ENCODE measurements at regions not wholly inside any gene's neighbourhood (a gene's known extent, or its start where the extent isn't known, plus 50 kb on each side); places are given as distances from the start of the nearest gene placed in this dataset.

GRCh38 chr2:38128653-38129052 is 52.7 kb upstream of the CYP1B1 start:
- Mint-ChIP-seq H3K4me1 (no peaks in the 10 kb centered on the region), H3K4me3 (no peak overlapping the region), H3K27ac (no peak overlapping the region), H3K9me3 (peaks cover 54% of the 10 kb centered on the region), H3K36me3 (peaks cover 35% of the 10 kb centered on the region), H3K27me3 (ENCODE audit: low read depth) (peaks cover 11% of the 10 kb centered on the region)
- DNase-seq (ENCODE audit: low spot score) = no peak
- ATAC-seq = no peak
- ChIA-PET POLR2A (no interaction called here), CTCF (no interaction called here)
- no peak for TF ChIP-seq ERG (CRISPR knock-in tag; IDR thresholded peaks at IDR 0.05)
- no peak for TF ChIP-seq ETV6 (CRISPR knock-in tag; IDR thresholded peaks at IDR 0.05)
- TF ChIP-seq ZNF512 (CRISPR knock-in tag; IDR thresholded peaks at IDR 0.05; ENCODE audit: borderline replicate concordance) = no peak
- TF ChIP-seq GTF2I (CRISPR knock-in tag; conservative IDR thresholded peaks at IDR 0.05) = no peak
- TF ChIP-seq PRDM15 (CRISPR knock-in tag; IDR thresholded peaks at IDR 0.05) = no peak
- TF ChIP-seq RELA (CRISPR knock-in tag; IDR thresholded peaks at IDR 0.05; ENCODE audit: borderline replicate concordance) = no peak
- no peak for TF ChIP-seq SP1 (CRISPR knock-in tag; conservative IDR thresholded peaks at IDR 0.05)
- no peak for TF ChIP-seq TEAD1 (CRISPR knock-in tag; IDR thresholded peaks at IDR 0.05)
- no peak for TF ChIP-seq MAX (CRISPR knock-in tag; IDR thresholded peaks at IDR 0.05)
- TF ChIP-seq ZBTB21 (CRISPR knock-in tag; IDR thresholded peaks at IDR 0.05; ENCODE audit: borderline replicate concordance) = no peak
- no peak for TF ChIP-seq PRRX2 (CRISPR knock-in tag; IDR thresholded peaks at IDR 0.05)
- TF ChIP-seq ATF3 (CRISPR knock-in tag; conservative IDR thresholded peaks at IDR 0.05) = no peak
- TF ChIP-seq ZNF121 (CRISPR knock-in tag; IDR thresholded peaks at IDR 0.05) = no peak

- no peak for ATAC-seq
- H3K27ac Mint-ChIP-seq = no peak overlapping the region
- no peak for DNase-seq (ENCODE audit: low spot score)
- H3K36me3 Mint-ChIP-seq = peaks cover 35% of the 10 kb centered on the region
- ChIA-PET CTCF (no interaction called here), POLR2A (no interaction called here)
- H3K27me3 Mint-ChIP-seq (ENCODE audit: low read depth) = peaks cover 11% of the 10 kb centered on the region
- H3K4me3 Mint-ChIP-seq = no peak overlapping the region
- TF ChIP-seq CREM (CRISPR knock-in tag; IDR thresholded peaks at IDR 0.05) = no peak
- no peak for TF ChIP-seq ZNF232 (CRISPR knock-in tag; IDR thresholded peaks at IDR 0.05)
- no peak for TF ChIP-seq ZNF263 (CRISPR knock-in tag; IDR thresholded peaks at IDR 0.05; ENCODE audit: low read depth)
- TF ChIP-seq FOXJ3 (CRISPR knock-in tag; IDR thresholded peaks at IDR 0.05; ENCODE audit: borderline replicate concordance) = no peak
- TF ChIP-seq AR (CRISPR knock-in tag; IDR thresholded peaks at IDR 0.05) = no peak
- TF ChIP-seq ATF3 (CRISPR knock-in tag; conservative IDR thresholded peaks at IDR 0.05) = no peak
- peaks cover 54% of the 10 kb centered on the region for H3K9me3 Mint-ChIP-seq
- H3K4me1 Mint-ChIP-seq = no peaks in the 10 kb centered on the region
Measured at GRCh38 chr2:38127277-38127676, 51.3 kb upstream of the CYP1B1 start.
